Testis (tissue), 2 donors: ENCODE measurements at regions not wholly inside any gene's neighbourhood (a gene's known extent, or its start where the extent isn't known, plus 50 kb on each side); places are given as distances from the start of the nearest gene placed in this dataset.

ENCODE experiments used
- DNase-seq: peaks from one replicate; pipeline ENCODE4 v3.0.0-alpha.2; 2019
- H3K27ac ChIP-seq, 2 donors: fragments of 200-600 bp; sonication (generic); one replicate each; pipeline ENCODE4 v1.5.1; 2019
- H3K27me3 ChIP-seq: fragments of 200-600 bp; sonication (generic); one replicate; pipeline ENCODE4 v1.5.1; 2019
- H3K36me3 ChIP-seq: fragments of 200-600 bp; sonication (generic); one replicate; pipeline ENCODE4 v1.5.1; 2017; ENCODE audit warnings: low read depth; ENCODE audit errors: missing control alignments
- H3K4me1 ChIP-seq: fragments of 200-600 bp; sonication (generic); one replicate; pipeline ENCODE4 v1.5.1; 2019
- H3K4me3 ChIP-seq, 2 donors: fragments of 200-600 bp; sonication (generic); one replicate each; pipeline ENCODE4 v1.5.1; 2017 to 2019
- H3K9me3 ChIP-seq: fragments of 200-600 bp; sonication (generic); one replicate; pipeline ENCODE4 v1.5.1; 2017
- CTCF ChIP-seq, 3 experiments: fragments of 450-650 bp in 2 of 3; fragments of 200-600 bp in 1 of 3; sonication (generic) in 1 of 3; IDR thresholded peaks; one replicate each; pipeline ENCODE4 v1.5.1; 2016 to 2019; ENCODE audit warnings: antibody characterized with exemption in 3 of 3, mild to moderate bottlenecking in 2 of 3, moderate library complexity in 1 of 3
- POLR2A ChIP-seq: fragments of 450-650 bp; IDR thresholded peaks from one replicate; pipeline ENCODE4 v1.6.1; 2017; ENCODE audit warnings: antibody characterized with exemption, mild to moderate bottlenecking, moderate library complexity
- WGBS, 2 donors: methylation state at CpG; one replicate each; pipeline ENCODE4 v1.1.5; 2018; 5-methylcytosine and 5-hydroxymethylcytosine counted together
- intact Hi-C: fragments of 100-400 bp; cut with DNase I; formaldehyde crosslinking; loops from one replicate; pipeline ENCODE4 v1.15.1; 2023; ENCODE audit warnings: low total_unique reads

GRCh38 chr4:152224721-152225420, 311.0 kb downstream of the FBXW7 start:
- Histone ChIP-seq H3K36me3 (no peaks in the 10 kb centered on the region), H3K27me3 (no peaks in the 10 kb centered on the region), H3K4me1 (no peaks in the 10 kb centered on the region), H3K9me3 (no peaks in the 10 kb centered on the region), H3K4me3 (no peak overlapping the region), H3K27ac (no peak overlapping the region)
- no peak for DNase-seq
- TF ChIP-seq CTCF (IDR thresholded peaks at IDR 0.05) (no peak), POLR2A (no peak)
- intact Hi-C loops, result no loop called here
- 91% methylated on average over 6 of the region's 6 CpGs for WGBS, 2 donors

- Histone ChIP-seq H3K9me3 (no peaks in the 10 kb centered on the region), H3K27ac (no peak overlapping the region), H3K27me3 (no peaks in the 10 kb centered on the region), H3K4me3 (no peak overlapping the region), H3K36me3 (no peaks in the 10 kb centered on the region), H3K4me1 (no peaks in the 10 kb centered on the region)
- TF ChIP-seq POLR2A (no peak), CTCF (IDR thresholded peaks at IDR 0.05) (no peak)
- no peak for DNase-seq
- WGBS, 2 donors, result 84 to 88% methylated on average over 8 of the region's 8 CpGs
- intact Hi-C loops, result no loop called here
These were observed 311.7 kb downstream of the FBXW7 start for GRCh38 chr4:152224223-152224622.

GRCh38 chr4:152223600-152223999, 312.3 kb downstream of the FBXW7 start:
- intact Hi-C loops, result no loop called here
- WGBS, 2 donors, result 91 to 96% methylated on average over 4 of the region's 4 CpGs

GRCh38 chr4:152221816-152222516, 313.9 kb downstream of the FBXW7 start:
- no peak for DNase-seq
- no peak overlapping the region for H3K27ac ChIP-seq
- H3K4me3 ChIP-seq, result no peak overlapping the region
- no peak for TF ChIP-seq POLR2A
- no peak for TF ChIP-seq CTCF (IDR thresholded peaks at IDR 0.05)
- no peaks in the 10 kb centered on the region for H3K27me3 ChIP-seq
- WGBS, 2 donors, result 91 to 94% methylated on average over 10 of the region's 10 CpGs
- no peaks in the 10 kb centered on the region for H3K4me1 ChIP-seq
- intact Hi-C loops, result no loop called here
- no peaks in the 10 kb centered on the region for H3K9me3 ChIP-seq
- no peaks in the 10 kb centered on the region for H3K36me3 ChIP-seq

More at GRCh38 chr4:152223600-152223999, 312.3 kb downstream of the FBXW7 start:
- TF ChIP-seq POLR2A, result no peak
- no peak for TF ChIP-seq CTCF (IDR thresholded peaks at IDR 0.05)
- no peaks in the 10 kb centered on the region for H3K36me3 ChIP-seq
- H3K4me3 ChIP-seq, result no peak overlapping the region
- no peaks in the 10 kb centered on the region for H3K4me1 ChIP-seq
- H3K9me3 ChIP-seq, result no peaks in the 10 kb centered on the region
- no peak for DNase-seq
- no peak overlapping the region for H3K27ac ChIP-seq
- H3K27me3 ChIP-seq, result no peaks in the 10 kb centered on the region
